ENCODE measurements at regions not wholly inside any gene's neighbourhood (a gene's known extent, or its start where the extent isn't known, plus 50 kb on each side); places are given as distances from the start of the nearest gene placed in this dataset.

- Histone ChIP-seq H3K9ac (ENCODE audit: low read length) (no peak overlapping the region), H3K4me2 (ENCODE audit: low read length) (no peak overlapping the region), H3K9me3 (ENCODE audit: low read length) (0 out of 2 replicates have a peak, but pooled peaks cover 4% of the 10 kb centered on the region), H3F3A (ENCODE audit: low read length, unreplicated experiment) (no peaks in the 10 kb centered on the region), H3K4me1 (ENCODE audit: insufficient read depth, low read length) (no peaks in the 10 kb centered on the region), H3K4me3 (ENCODE audit: low read length) (no peak overlapping the region), H3K36me3 (ENCODE audit: low read depth, low read length) (no peaks in the 10 kb centered on the region), H3K27ac (ENCODE audit: low read length) (no peak overlapping the region), H4K20me1 (ENCODE audit: low read length) (no peaks in the 10 kb centered on the region), H2AFZ (ENCODE audit: low read length) (no peak overlapping the region), H3K79me2 (ENCODE audit: low read length) (no peaks in the 10 kb centered on the region), H3K27me3 (ENCODE audit: low read length) (no peaks in the 10 kb centered on the region), H3K9me2 (replicated peaks; ENCODE audit: low read length) (no peaks in the 10 kb centered on the region)
- DNase-seq (no peak), ATAC-seq (no peak)
- no TSS peak for BruUV-seq (replicated peaks)
- intact Hi-C loops (cut with micrococcal nuclease) = no loop called here
- no peak for TF ChIP-seq EZH2phosphoT487 (IDR thresholded peaks at IDR 0.05; ENCODE audit: borderline replicate concordance, low read length)
- no peak for TF ChIP-seq CTCF (conservative IDR thresholded peaks at IDR 0.05; ENCODE audit: low read depth, low read length)
- TF ChIP-seq EZH2 (IDR thresholded peaks at IDR 0.05; ENCODE audit: low read length, unreplicated experiment) = no peak
- CTCF ChIA-PET = no interaction called here
- POLR2A ChIA-PET (ENCODE audit: unreplicated experiment) = no interaction called here
Observed at GRCh38 chr12:126219654-126220279, 1154.5 kb downstream of the AACS start.

- Histone ChIP-seq H3K4me2 (ENCODE audit: low read length) (no peak overlapping the region), H3K27ac (ENCODE audit: low read length) (no peak overlapping the region), H3K9me2 (replicated peaks; ENCODE audit: low read length) (no peaks in the 10 kb centered on the region), H4K20me1 (ENCODE audit: low read length) (no peaks in the 10 kb centered on the region), H3K4me3 (ENCODE audit: low read length) (no peak overlapping the region), H2AFZ (ENCODE audit: low read length) (no peak overlapping the region), H3K36me3 (ENCODE audit: low read depth, low read length) (no peaks in the 10 kb centered on the region), H3F3A (ENCODE audit: low read length, unreplicated experiment) (no peaks in the 10 kb centered on the region), H3K4me1 (ENCODE audit: insufficient read depth, low read length) (no peaks in the 10 kb centered on the region), H3K79me2 (ENCODE audit: low read length) (no peaks in the 10 kb centered on the region), H3K9ac (ENCODE audit: low read length) (no peak overlapping the region), H3K9me3 (ENCODE audit: low read length) (peaks cover 5% of the 10 kb centered on the region; the same call in 1 of the 2 replicates), H3K27me3 (ENCODE audit: low read length) (no peaks in the 10 kb centered on the region)
- no peak for TF ChIP-seq EZH2phosphoT487 (IDR thresholded peaks at IDR 0.05; ENCODE audit: borderline replicate concordance, low read length)
- no peak for TF ChIP-seq EZH2 (IDR thresholded peaks at IDR 0.05; ENCODE audit: low read length, unreplicated experiment)
- TF ChIP-seq CTCF (conservative IDR thresholded peaks at IDR 0.05; ENCODE audit: low read depth, low read length) = no peak
- POLR2A ChIA-PET (ENCODE audit: unreplicated experiment) = no interaction called here
- no TSS peak for BruUV-seq (replicated peaks)
- CTCF ChIA-PET = no interaction called here
- ATAC-seq (no peak), DNase-seq (no peak)
- intact Hi-C loops (cut with micrococcal nuclease) = no loop called here
Observed at GRCh38 chr12:126224032-126224431, 1158.8 kb downstream of the AACS start.

GRCh38 chr12:126228936-126229335, 1163.7 kb downstream of the AACS start:
- no peak overlapping the region for H3K9ac ChIP-seq (ENCODE audit: low read length)
- no peak overlapping the region for H3K4me2 ChIP-seq (ENCODE audit: low read length)
- H3K36me3 ChIP-seq (ENCODE audit: low read depth, low read length) = no peaks in the 10 kb centered on the region
- no peak for DNase-seq
- H3F3A ChIP-seq (ENCODE audit: low read length, unreplicated experiment) = no peaks in the 10 kb centered on the region
- H3K27ac ChIP-seq (ENCODE audit: low read length) = no peak overlapping the region
- no peaks in the 10 kb centered on the region for H3K9me2 ChIP-seq (replicated peaks; ENCODE audit: low read length)
- peaks cover 5% of the 10 kb centered on the region; the same call in 1 of the 2 replicates for H3K9me3 ChIP-seq (ENCODE audit: low read length)
- POLR2A ChIA-PET (ENCODE audit: unreplicated experiment) = no interaction called here
- CTCF ChIA-PET = no interaction called here
- H3K4me3 ChIP-seq (ENCODE audit: low read length) = no peak overlapping the region
- intact Hi-C loops (cut with micrococcal nuclease) = no loop called here
- no peak overlapping the region for H2AFZ ChIP-seq (ENCODE audit: low read length)
- TF ChIP-seq CTCF (conservative IDR thresholded peaks at IDR 0.05; ENCODE audit: low read depth, low read length) = no peak
- no peaks in the 10 kb centered on the region for H3K79me2 ChIP-seq (ENCODE audit: low read length)
- BruUV-seq (replicated peaks) = no TSS peak
- no peaks in the 10 kb centered on the region for H3K4me1 ChIP-seq (ENCODE audit: insufficient read depth, low read length)
- H4K20me1 ChIP-seq (ENCODE audit: low read length) = no peaks in the 10 kb centered on the region
- ATAC-seq = no peak
- no peaks in the 10 kb centered on the region for H3K27me3 ChIP-seq (ENCODE audit: low read length)

All from PC-3 (cell line).